ENCODE measurements at regions not wholly inside any gene's neighbourhood (a gene's known extent, or its start where the extent isn't known, plus 50 kb on each side); places are given as distances from the start of the nearest gene placed in this dataset.

GRCh38 chr2:21331625-21332370 lies 208.0 kb downstream of the TDRD15 start:
- H3K4me3 Mint-ChIP-seq = no peak overlapping the region
- H3K4me1 Mint-ChIP-seq = peaks cover 14% of the 10 kb centered on the region
- H3K9me3 Mint-ChIP-seq = peaks cover 18% of the 10 kb centered on the region
- no peak for ATAC-seq
- no peak overlapping the region for H3K27ac Mint-ChIP-seq
- H3K27me3 Mint-ChIP-seq (ENCODE audit: low read depth) = peaks cover 8% of the 10 kb centered on the region; the same call in 1 of the 2 replicates
- no peak for DNase-seq (ENCODE audit: low spot score)
- POLR2A ChIA-PET = no interaction called here
- CTCF ChIA-PET = interaction anchor here (1.9 kb wide), 1 partner anchor 14 kb away, joined by 6 read pairs; no protein-coding TSS in a partner anchor
- no peak for TF ChIP-seq IRF2 (CRISPR knock-in tag; IDR thresholded peaks at IDR 0.05; ENCODE audit: borderline replicate concordance, low read depth)
- TF ChIP-seq ATF2 (CRISPR knock-in tag; IDR thresholded peaks at IDR 0.05; ENCODE audit: borderline replicate concordance, low read depth) = no peak
- no peak for TF ChIP-seq PRRX2 (CRISPR knock-in tag; IDR thresholded peaks at IDR 0.05)
- TF ChIP-seq SP1 (CRISPR knock-in tag; conservative IDR thresholded peaks at IDR 0.05) = no peak
- no peak for TF ChIP-seq TCF7 (CRISPR knock-in tag; IDR thresholded peaks at IDR 0.05; ENCODE audit: low read depth)
- no peak for TF ChIP-seq RELA (CRISPR knock-in tag; IDR thresholded peaks at IDR 0.05; ENCODE audit: borderline replicate concordance)
- no peak for TF ChIP-seq CBFB (CRISPR knock-in tag; IDR thresholded peaks at IDR 0.05; ENCODE audit: low read depth)
- TF ChIP-seq ZNF423 (CRISPR knock-in tag; IDR thresholded peaks at IDR 0.05) = no peak
- TF ChIP-seq CDX4 (CRISPR knock-in tag; IDR thresholded peaks at IDR 0.05; ENCODE audit: borderline replicate concordance) = no peak
- TF ChIP-seq ZNF232 (CRISPR knock-in tag; IDR thresholded peaks at IDR 0.05) = no peak
- no peak for TF ChIP-seq FOXP4 (CRISPR knock-in tag; IDR thresholded peaks at IDR 0.05)
- TF ChIP-seq ZNF532 (CRISPR knock-in tag; IDR thresholded peaks at IDR 0.05; ENCODE audit: borderline replicate concordance) = no peak
- no peak for TF ChIP-seq EMX1 (CRISPR knock-in tag; IDR thresholded peaks at IDR 0.05)
- peaks cover 19% of the 10 kb centered on the region for H3K36me3 Mint-ChIP-seq

- Mint-ChIP-seq H3K27me3 (ENCODE audit: low read depth) (peaks cover 12% of the 10 kb centered on the region; the same call in 1 of the 2 replicates), H3K36me3 (peaks cover 32% of the 10 kb centered on the region), H3K27ac (no peak overlapping the region), H3K4me3 (no peak overlapping the region), H3K4me1 (peaks cover 14% of the 10 kb centered on the region), H3K9me3 (peaks cover 31% of the 10 kb centered on the region)
- ChIA-PET POLR2A (interaction anchor here (0.6 kb wide), 1 partner anchor 277 kb away, joined by 3 read pairs; no protein-coding TSS in a partner anchor), CTCF (interaction anchor here (1.9 kb wide), 1 partner anchor 16 kb away, joined by 6 read pairs; no protein-coding TSS in a partner anchor)
- no peak for ATAC-seq
- no peak for DNase-seq (ENCODE audit: low spot score)
- TF ChIP-seq ZNF416 (CRISPR knock-in tag; IDR thresholded peaks at IDR 0.05) (no peak), NR1H2 (CRISPR knock-in tag; IDR thresholded peaks at IDR 0.05) (no peak), ZNF671 (CRISPR knock-in tag; IDR thresholded peaks at IDR 0.05) (no peak), ESRRA (CRISPR knock-in tag; IDR thresholded peaks at IDR 0.05; ENCODE audit: borderline replicate concordance) (no peak), NR3C1 (CRISPR knock-in tag; conservative IDR thresholded peaks at IDR 0.05; ENCODE audit: low read depth) (no peak), IRF2 (CRISPR knock-in tag; IDR thresholded peaks at IDR 0.05; ENCODE audit: borderline replicate concordance, low read depth) (no peak), MAX (CRISPR knock-in tag; IDR thresholded peaks at IDR 0.05) (no peak), SMAD4 (CRISPR knock-in tag; IDR thresholded peaks at IDR 0.05) (no peak), GRHL2 (CRISPR knock-in tag; IDR thresholded peaks at IDR 0.05; ENCODE audit: insufficient replicate concordance, severe bottlenecking) (no peak), NR2C2 (CRISPR knock-in tag; IDR thresholded peaks at IDR 0.05) (no peak), NFYB (CRISPR knock-in tag; conservative IDR thresholded peaks at IDR 0.05; ENCODE audit: low read depth) (no peak), EMX1 (CRISPR knock-in tag; IDR thresholded peaks at IDR 0.05) (no peak), ATF2 (CRISPR knock-in tag; IDR thresholded peaks at IDR 0.05; ENCODE audit: borderline replicate concordance, low read depth) (no peak), CREM (CRISPR knock-in tag; IDR thresholded peaks at IDR 0.05) (no peak), ZNF423 (CRISPR knock-in tag; IDR thresholded peaks at IDR 0.05) (no peak)
Measured at GRCh38 chr2:21332993-21333625, 209.3 kb downstream of the TDRD15 start.

Data from WTC11 (cell line).